T-helper 1 cell treated with Interleukin-12 subunit alpha and Interleukin-12 subunit beta and Interleukin-4 antibody, amounts not matched to agents 30 ng/mL and 1 ng/mL, for 36 hours (primary cell): ENCODE measurements at regions not wholly inside any gene's neighbourhood (a gene's known extent, or its start where the extent isn't known, plus 50 kb on each side); places are given as distances from the start of the nearest gene placed in this dataset.
"Not testable (repeated sequence)": the region's sequence is repeated elsewhere in the genome, so short reads cannot be mapped to it uniquely, and the experiment has no call there.

Experiments used
- intact Hi-C: fragments of 100-400 bp; cut with micrococcal nuclease; formaldehyde crosslinking; loops from one replicate; pipeline ENCODE4 v1.15.1; 2024

GRCh38 chr15:25170113-25170731 is 215.4 kb downstream of the SNRPN start:
- intact Hi-C loops, result no loop called here

GRCh38 chr15:25170781-25171110 is 216.0 kb downstream of the SNRPN start:
- intact Hi-C loops, result no loop called here

- intact Hi-C loops, result no loop called here
Measured at GRCh38 chr15:25171111-25171811, 216.5 kb downstream of the SNRPN start.

GRCh38 chr15:25171856-25172687 is 217.3 kb downstream of the SNRPN start:
- intact Hi-C loops, result no loop called here

- intact Hi-C loops, result no loop called here
Measured at GRCh38 chr15:25172691-25173090, 217.9 kb downstream of the SNRPN start.

- intact Hi-C loops, result no loop called here
Measured at GRCh38 chr15:25173241-25174028, 218.6 kb downstream of the SNRPN start.

GRCh38 chr15:25174149-25174548 is 219.4 kb downstream of the SNRPN start:
- intact Hi-C loops, result not testable (repeated sequence)

GRCh38 chr15:25175033-25175788 is 220.4 kb downstream of the SNRPN start:
- intact Hi-C loops, result no loop called here

- intact Hi-C loops, result no loop called here
Measured at GRCh38 chr15:25175789-25176615, 221.2 kb downstream of the SNRPN start.

GRCh38 chr15:25176616-25176923 is 221.8 kb downstream of the SNRPN start:
- intact Hi-C loops, result no loop called here

GRCh38 chr15:25176991-25177954 is 222.5 kb downstream of the SNRPN start:
- intact Hi-C loops, result no loop called here

- intact Hi-C loops, result no loop called here
Measured at GRCh38 chr15:25177955-25178801, 223.4 kb downstream of the SNRPN start.

GRCh38 chr15:25178835-25179672 is 224.3 kb downstream of the SNRPN start:
- intact Hi-C loops, result no loop called here

GRCh38 chr15:25179673-25180511 is 225.1 kb downstream of the SNRPN start:
- intact Hi-C loops, result no loop called here

- intact Hi-C loops, result no loop called here
Measured at GRCh38 chr15:25180606-25181292, 226.0 kb downstream of the SNRPN start.
